HG03103 (cell line): ENCODE measurements at regions not wholly inside any gene's neighbourhood (a gene's known extent, or its start where the extent isn't known, plus 50 kb on each side); places are given as distances from the start of the nearest gene placed in this dataset.
"Not testable (repeated sequence)": the region's sequence is repeated elsewhere in the genome, so short reads cannot be mapped to it uniquely, and the experiment has no call there.

ENCODE experiments used
- ATAC-seq: cut with Tn5 transposase; IDR thresholded peaks from one replicate; pipeline ENCODE4 v1.9.1; 2021; ENCODE audit warnings: low read depth; ENCODE audit not compliant: unreplicated experiment

DNA sequence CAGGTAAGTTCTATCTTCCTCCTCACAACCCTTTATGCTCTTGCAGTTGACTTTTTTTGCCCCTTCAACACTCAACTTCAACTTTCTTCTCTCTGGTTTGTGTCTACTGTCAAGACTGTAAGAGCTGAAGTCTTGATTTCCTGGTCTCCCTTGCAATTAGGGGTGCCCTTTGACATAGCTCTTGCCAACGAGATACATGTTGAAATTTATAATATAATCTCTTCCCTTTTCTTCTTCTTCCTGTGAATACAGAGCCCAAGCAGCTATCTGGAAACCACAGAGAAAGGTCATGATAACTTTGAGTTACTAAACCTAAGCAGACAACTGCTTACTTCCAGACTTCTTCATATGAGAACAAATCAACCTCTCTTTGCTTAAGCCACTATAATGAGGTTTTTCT lies 163.5 kb downstream of the MC4R start:
- no peak for ATAC-seq

DNA sequence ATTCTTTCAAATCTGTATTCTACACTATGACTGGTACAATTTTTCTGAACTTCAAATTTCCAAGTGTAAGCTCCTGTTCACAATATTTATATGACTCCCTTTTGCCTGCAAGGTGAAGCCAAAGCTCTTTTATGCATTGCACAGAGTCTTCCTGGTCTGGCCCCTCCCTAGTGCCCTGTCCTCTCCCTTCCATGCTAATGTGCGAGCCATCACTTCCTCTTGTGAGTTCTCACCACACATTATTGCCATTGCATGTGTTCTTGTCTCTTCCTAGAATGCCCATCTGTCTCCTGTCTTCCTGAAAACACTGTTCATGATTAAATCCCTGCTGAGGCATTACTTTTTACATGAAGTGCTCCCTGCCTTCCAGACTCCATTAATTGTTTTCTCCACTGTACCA lies 169.9 kb downstream of the MC4R start:
- no peak for ATAC-seq

DNA sequence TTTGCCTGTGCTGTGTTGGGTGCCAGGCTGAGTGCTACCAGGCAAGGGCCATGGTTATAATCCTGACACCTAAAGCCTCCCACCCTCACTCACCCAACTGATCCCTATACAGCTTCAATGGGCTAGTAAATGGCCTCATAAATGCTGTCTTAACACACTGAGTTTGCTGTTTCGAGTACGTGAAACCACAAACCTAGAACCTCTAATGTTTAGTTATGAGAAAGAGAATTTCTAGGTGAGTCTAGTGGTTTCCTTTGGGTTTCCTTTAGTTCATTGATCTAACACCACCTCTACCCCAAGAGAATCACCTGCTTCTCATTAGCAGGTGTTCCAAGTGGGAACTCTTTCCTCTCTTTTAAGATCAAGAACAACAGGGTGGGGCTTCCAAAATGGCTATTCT lies 172.0 kb downstream of the MC4R start:
- no peak for ATAC-seq

DNA sequence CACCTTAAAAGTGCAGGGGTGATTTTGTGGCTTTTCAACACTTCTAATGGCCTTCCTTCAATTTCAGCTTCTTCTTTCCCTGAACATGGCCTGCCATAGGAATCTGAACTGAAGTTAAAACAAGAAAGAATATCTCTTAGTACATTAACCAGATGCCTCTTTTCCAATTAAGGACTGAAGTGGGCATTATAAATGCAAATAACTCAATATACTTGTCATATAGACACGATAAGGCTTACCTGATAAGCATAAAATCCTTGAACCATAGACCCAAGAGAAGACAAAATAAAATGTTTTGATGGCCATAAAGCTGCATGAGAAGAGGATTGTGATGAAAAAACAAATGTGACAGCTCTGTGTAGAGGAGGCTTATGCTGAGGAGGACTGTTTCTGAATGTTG lies 173.1 kb downstream of the MC4R start:
- ATAC-seq, result no peak

DNA sequence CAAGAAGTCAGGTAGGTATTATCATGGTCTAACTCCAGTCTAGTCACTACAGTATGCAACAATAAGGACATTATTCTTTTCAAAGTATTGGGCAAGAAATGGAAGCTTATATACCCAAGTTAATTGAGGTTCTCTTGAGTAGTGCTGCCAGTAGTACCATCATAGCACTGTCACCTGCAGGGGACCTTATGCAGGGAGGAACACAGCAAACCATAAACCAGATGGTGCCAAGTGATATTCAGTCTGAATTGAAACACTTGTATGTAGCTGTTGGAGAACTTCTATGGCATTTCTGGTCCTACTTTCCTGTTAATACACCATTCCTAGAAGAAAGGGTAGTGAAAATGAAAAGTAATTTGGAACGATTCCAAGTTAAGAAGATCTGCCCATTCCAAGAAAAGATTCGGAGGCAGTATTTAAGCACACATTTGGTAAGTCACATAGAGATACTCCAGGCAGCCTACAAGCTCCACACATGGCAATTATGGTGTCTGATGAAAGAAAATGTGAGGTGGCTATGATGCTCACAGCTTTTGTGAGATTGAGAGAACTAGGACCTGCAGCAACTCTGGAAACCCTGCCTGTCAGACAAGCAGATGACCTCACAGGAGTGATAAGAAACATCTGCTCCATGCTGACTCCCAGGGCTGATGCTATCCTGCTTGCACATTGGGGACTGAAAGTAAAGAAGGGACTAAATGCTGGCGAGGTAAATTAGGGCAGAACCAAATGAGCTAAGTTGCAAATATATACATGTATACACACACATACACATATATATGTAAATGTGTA lies 174.7 kb downstream of the MC4R start:
- ATAC-seq, result no peak

DNA sequence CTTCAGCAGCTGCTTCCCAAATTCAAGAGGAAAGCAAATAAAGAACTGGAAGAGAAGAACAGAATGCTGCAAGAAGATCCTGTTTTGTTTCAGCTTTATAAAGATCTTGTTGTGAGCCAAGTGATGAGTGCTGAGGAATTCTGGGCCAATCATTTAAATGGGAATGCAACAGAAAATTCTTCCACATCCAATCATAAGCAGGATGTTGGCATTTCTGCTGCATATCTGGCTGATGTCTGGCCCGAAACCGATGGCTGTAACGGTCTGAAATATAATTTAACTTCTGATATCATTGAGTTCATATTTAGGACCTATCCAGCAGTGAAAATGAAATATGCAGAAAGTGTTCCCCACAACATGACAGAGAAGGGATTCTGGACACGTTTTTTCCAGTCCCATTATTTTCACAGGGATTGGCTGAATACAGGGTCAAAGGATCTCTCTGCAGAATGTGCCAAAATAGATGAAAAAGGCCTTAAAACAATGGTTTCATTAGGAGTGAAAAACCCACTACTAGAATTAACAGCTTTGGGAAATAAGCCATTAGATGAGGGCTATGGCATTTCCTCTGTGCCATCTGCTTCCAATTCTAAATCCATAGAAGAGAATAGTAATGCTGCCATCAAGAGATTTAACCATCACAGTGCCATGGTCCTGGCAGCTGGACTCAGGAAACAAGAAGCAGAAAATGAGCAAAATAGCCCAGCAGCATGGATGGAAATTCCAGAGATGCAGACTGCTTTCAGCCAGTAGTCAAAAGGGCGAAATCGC lies 175.6 kb downstream of the MC4R start:
- ATAC-seq, result no peak

DNA sequence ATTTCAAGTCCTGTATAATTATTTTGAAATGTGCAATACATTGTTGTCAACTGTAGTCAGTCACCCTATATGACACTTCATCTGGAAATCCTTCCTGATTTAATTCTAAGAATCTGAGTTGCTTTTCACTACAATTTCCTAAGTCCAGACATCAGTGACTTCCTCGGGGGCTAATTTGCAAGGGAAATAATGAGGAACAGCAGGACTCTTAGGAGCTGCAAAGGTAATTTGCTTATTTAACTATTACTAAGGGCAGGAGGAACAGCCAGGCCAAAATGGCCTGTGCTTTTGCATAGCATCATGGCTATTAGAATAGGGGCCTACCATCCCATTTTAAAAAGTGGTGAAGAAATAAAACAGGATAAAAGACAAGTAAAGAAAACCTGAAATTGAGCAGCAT lies 178.8 kb downstream of the MC4R start:
- no peak for ATAC-seq

DNA sequence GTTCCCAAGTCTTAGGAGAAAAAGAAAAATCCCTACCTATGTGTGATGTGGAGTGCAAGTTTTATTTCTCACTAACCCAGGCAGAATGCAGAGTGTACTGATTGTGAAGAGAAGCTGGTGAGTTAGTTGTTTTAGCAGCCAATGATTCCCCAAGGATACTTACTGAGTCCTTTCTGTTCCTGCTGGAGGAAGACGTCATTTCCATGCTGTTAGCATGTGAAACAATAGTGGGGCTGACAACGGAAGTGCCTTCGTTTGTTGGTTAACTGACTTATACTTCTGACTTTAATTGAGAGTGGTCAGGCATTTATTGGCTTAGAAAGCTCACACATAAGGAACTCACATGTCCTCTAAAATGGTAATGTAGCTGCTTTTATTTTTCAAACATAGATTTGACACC lies 180.6 kb downstream of the MC4R start:
- no peak for ATAC-seq

DNA sequence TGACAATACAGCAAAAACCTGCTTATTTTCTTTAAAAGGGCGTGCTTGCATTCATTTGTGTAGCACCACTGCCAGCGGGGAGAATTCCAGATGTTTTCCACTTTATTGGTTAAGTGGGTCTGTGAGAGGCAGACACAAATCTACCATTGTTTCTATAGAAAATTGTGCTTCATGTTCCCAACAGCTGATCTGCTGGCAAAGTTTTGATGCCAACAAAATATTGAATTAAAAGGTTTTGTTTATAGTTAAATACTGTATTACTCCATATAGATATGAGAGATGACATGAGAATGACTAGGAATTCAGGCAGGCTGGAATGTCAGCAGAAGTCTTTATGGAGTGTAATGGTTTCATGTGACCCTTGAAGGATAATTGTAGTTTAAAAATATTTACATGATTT lies 182.7 kb downstream of the MC4R start:
- no peak for ATAC-seq

DNA sequence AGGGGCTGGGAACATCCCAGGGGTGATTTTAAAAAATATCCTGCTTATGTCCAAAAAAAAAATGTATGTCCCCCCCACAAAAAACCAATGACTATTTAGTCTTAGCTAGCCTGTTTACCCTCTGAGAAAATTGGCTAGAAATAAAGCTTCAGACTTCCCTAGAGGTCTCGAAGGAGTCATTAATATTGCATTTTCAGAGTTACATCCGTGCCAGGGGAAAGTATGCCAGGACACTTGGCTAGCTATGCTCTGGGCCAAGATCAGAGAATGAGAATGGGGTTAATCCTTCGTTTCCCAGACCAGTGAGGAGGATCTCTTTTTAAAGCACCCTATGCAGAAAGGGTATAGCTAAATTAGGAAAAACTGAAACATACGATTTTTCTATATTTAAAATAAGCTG lies 183.6 kb downstream of the MC4R start:
- no peak for ATAC-seq

DNA sequence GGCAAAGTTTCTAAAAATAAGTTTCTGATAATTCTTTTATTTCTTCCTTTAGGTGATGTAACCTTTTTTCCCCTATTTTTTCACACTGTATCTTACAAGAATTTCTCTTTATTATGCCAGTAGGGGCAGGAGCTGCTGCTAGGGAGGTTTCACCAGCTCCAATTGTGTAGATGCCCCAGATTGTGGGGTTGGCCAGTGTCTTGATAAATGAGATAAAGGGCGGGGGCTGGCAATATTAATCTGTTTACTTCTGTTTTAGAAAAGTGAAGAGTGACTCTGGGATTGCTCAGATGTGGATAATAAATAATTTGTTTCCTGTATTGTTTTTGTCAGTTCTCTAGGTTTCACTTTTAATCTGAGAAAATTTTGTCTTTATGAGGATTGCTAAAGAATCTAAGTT lies 190.4 kb downstream of the MC4R start:
- no peak for ATAC-seq

DNA sequence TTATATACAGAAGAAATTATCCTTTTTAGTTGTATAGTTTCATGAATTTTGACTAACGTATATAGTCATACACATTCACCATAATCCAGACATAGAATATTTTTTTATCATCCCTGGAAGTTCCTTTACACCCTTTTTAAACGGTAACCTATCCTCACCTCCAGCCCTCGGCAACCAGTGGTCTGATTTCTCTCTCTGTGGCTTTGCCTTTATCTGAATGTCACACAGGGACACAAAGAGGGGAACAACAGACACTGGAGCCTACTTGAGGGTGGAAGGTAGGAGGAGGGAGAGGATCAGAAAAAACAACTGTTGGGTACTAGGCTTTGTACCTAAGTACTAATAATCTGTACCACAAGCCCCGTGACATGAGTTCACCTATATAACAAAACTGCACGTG lies 191.9 kb downstream of the MC4R start:
- ATAC-seq, result no peak

DNA sequence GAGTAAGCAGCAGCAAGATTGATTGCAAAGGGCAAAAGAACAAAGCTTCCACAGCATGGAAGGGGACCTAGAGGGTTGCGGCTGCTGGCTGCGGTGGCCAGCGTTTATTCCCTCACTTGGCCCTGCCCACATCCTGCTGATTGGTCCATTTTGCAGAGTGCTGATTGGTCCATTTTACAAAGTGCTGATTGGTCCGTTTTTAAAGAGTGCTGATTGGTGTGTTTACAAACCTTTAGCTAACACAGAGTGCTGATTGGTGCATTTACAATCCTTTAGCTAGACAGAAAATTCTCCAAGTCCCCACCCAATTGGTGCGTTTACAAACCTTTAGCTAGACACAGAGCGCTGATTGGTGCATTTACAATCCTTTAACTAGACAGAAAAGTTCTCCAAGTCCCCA lies 194.4 kb downstream of the MC4R start:
- ATAC-seq, result not testable (repeated sequence)

DNA sequence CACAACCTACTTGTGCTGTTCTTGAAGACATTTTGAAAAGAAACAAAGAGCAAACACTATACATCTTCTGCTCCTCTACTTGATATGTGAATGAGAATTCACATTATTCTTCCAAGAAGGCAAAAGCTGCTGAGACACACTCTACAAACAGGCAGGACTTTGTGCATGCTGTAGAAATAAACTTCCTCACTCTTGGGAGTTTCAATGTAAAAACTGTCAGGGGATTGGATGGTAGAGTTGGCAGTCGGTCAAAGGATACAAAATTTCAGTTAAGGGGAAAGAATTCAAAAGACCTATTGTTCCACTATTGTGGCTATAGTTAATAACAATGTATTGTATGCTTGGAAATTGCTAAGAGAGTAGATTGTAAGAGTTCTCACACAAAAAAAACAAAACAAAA lies 196.3 kb downstream of the MC4R start:
- ATAC-seq, result no peak

DNA sequence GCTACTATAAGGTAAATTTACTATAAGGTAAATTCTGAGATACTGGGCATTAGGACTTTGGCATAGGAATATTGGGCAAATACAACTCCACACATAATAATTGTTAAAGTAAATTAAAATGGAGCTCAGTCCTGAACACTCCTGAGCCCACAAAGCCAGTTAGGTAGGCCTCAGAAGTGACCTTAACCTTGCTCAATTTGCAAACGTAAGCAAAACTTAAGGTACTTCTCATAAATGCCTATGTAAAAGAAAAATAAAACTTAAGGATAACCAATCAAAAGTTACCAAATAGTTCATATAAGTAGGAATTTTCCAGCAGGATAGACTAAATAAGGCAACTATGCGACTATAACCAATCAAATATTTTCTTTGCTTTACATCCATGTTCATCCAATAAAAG lies 197.7 kb downstream of the MC4R start:
- ATAC-seq, result no peak

DNA sequence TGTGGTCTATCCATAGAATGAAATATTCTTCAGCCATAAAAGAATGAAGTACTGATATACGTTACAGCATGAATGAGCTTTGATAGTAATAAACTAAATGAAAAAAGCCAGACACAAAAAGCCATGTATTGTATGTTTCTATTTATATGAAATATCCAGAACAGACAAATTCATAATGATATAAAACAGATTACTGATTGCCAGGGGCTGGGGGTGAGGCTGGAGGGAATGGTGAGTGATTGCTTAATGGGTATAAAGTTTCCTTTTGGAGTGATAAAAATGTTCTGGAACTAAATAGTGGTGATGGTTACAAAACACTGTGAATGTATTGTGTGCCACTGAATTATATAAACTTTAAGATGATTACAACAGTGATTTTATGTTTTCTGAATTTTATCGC lies 200.5 kb downstream of the MC4R start:
- no peak for ATAC-seq

DNA sequence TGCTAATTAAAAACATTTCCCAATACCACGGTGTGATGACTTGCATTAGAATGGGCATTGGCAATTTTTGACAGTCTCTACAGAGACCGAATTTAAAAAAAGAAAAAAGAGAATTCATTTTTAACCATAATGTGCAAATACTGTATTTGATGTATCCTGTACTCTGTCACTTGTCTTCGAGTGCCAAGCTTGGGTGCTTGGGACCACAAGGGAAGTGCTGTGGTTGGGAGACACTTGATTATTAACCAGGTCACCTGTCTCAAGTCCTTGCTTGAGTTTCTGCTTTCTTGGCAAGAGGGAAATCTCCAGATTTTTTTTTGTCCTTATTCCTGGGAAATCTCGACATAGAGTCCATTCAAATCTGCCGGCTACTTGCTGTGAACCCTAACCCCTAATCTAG lies 209.0 kb downstream of the MC4R start:
- ATAC-seq, result no peak

DNA sequence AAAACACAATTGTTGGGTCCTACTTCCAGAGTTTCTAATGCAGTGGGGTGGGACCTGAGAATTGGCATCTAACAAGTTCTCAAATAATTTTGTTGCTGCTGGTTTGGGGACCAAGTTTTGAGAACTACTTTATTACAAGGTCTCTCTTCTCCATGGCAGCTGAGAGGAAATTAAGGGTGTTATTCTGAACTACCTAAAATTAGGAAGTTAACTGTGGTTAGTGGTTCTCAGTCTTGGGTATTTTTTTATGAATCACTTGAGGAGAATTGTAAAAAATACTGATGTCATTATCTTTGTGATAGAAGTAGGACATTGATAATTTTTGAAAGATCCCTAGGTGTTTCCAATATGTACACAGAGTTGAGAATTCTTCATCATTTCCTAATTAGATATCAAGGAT lies 210.2 kb downstream of the MC4R start:
- ATAC-seq, result no peak

DNA sequence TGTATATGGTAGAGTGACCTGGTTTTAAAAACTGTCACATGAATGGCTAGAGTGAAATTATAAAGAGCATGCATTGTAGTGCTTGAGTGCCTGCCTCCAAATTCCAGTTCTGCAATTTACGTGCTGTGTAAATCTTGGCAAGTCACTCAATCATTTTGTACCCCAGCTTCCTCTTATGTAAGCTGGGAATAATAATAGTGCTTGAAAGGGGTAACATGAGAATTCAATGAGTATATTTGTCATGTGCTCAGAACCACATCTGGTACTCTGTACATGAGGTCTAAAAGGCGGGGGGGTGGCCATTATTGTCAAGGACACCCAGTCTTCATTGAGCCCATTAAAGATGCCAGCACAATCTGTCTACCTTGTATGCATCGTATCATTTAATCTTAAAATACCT lies 214.8 kb downstream of the MC4R start:
- no peak for ATAC-seq

DNA sequence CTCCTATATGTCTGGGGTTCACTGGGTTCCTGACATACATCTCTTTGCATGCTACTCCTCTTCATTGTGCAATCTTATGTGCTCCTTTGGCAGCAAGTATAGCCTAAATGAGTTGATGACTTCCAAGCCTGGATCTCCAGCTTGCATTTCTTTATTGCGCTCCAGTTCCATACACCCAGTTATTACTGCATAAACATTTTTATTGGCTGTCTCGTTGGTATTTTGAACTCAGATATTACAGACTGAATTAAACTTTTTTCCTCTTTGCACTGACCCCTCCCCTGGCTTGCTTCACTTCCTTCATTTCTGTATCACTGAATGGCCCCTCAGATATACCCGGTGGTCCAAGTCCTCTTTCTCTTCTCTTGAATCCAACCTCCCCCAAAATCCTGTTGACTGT lies 219.2 kb downstream of the MC4R start:
- ATAC-seq, result no peak

DNA sequence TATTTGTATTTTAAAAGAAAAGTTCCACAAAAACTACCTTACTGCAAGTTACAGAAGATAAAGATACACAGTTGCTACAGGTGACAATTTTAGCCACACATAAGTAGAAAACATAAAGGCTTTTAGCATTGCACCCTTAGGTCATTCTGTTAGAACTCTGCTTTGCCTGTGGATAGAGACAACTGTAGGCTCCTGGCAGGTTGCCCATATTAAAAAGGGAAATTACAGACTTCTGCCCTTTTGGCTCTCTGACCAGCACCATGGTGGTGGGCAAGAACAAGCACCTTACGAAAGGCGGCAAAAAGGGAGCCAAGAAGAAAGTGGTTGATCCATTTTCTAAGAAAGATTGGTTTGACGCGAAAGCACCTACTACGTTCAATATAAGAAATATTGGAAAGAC lies 223.3 kb downstream of the MC4R start:
- no peak for ATAC-seq

DNA sequence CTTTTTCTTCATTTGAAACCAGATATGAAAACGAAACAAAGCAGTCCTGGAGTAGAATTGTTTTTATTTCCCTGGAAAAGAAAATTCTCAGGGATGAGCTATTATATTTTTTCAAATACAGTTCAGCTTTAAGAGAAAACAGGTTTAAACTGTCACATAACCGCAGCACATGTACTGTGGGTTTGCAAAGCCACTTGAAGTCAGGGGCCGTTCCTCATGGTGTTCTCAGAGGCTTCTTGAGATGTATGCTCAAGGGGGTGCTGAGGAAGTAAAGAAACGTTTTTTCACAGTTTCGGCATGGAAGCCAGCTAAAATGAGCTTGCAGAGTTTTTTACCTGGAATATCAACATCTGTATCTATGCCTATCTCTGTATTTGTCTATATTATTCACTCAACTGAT lies 225.3 kb downstream of the MC4R start:
- ATAC-seq, result no peak
